HG02678 (cell line): ENCODE measurements at regions not wholly inside any gene's neighbourhood (a gene's known extent, or its start where the extent isn't known, plus 50 kb on each side); places are given as distances from the start of the nearest gene placed in this dataset.
"Not testable (repeated sequence)": the region's sequence is repeated elsewhere in the genome, so short reads cannot be mapped to it uniquely, and the experiment has no call there.

Experiments
- ATAC-seq: cut with Tn5 transposase; IDR thresholded peaks from one replicate; pipeline ENCODE4 v1.9.1; 2021; ENCODE audit warnings: mild to moderate bottlenecking, moderate library complexity; ENCODE audit not compliant: unreplicated experiment

- no peak for ATAC-seq
Measured at GRCh38 chr12:126908765-126909142, 1358.2 kb upstream of the TMEM132C start.

- ATAC-seq = no peak
Measured at GRCh38 chr12:126910570-126910969, 1356.4 kb upstream of the TMEM132C start.

GRCh38 chr12:126912111-126912510 is 1354.9 kb upstream of the TMEM132C start:
- no peak for ATAC-seq

GRCh38 chr12:126914170-126914793 is 1352.7 kb upstream of the TMEM132C start:
- no peak for ATAC-seq

GRCh38 chr12:126915309-126915708 is 1351.7 kb upstream of the TMEM132C start:
- no peak for ATAC-seq

GRCh38 chr12:126926023-126926594 is 1340.9 kb upstream of the TMEM132C start:
- ATAC-seq = no peak

- ATAC-seq = no peak
Measured at GRCh38 chr12:126930234-126930633, 1336.7 kb upstream of the TMEM132C start.

- no peak for ATAC-seq
Measured at GRCh38 chr12:126932156-126932555, 1334.8 kb upstream of the TMEM132C start.

GRCh38 chr12:126935435-126935834 is 1331.5 kb upstream of the TMEM132C start:
- ATAC-seq = no peak

- no peak for ATAC-seq
Measured at GRCh38 chr12:126936181-126936851, 1330.7 kb upstream of the TMEM132C start.

- ATAC-seq = no peak
Measured at GRCh38 chr12:126937431-126937830, 1329.5 kb upstream of the TMEM132C start.

- no peak for ATAC-seq
Measured at GRCh38 chr12:126944684-126945083, 1322.3 kb upstream of the TMEM132C start.

- not testable (repeated sequence) for ATAC-seq
Measured at GRCh38 chr12:126946958-126947357, 1320.0 kb upstream of the TMEM132C start.

GRCh38 chr12:126949558-126949957 is 1317.4 kb upstream of the TMEM132C start:
- ATAC-seq = no peak

- ATAC-seq = no peak
Measured at GRCh38 chr12:126950266-126950665, 1316.7 kb upstream of the TMEM132C start.

- no peak for ATAC-seq
Measured at GRCh38 chr12:126952096-126953007, 1314.6 kb upstream of the TMEM132C start.

GRCh38 chr12:126953365-126953889 is 1313.5 kb upstream of the TMEM132C start:
- no peak for ATAC-seq

- ATAC-seq = no peak
Measured at GRCh38 chr12:126960221-126960620, 1306.7 kb upstream of the TMEM132C start.

- no peak for ATAC-seq
Measured at GRCh38 chr12:126960709-126961108, 1306.3 kb upstream of the TMEM132C start.

- ATAC-seq = no peak
Measured at GRCh38 chr12:126963825-126964224, 1303.1 kb upstream of the TMEM132C start.

- ATAC-seq = no peak
Measured at GRCh38 chr12:126966498-126966897, 1300.5 kb upstream of the TMEM132C start.
